ENCODE measurements at regions not wholly inside any gene's neighbourhood (a gene's known extent, or its start where the extent isn't known, plus 50 kb on each side); places are given as distances from the start of the nearest gene placed in this dataset.
A peak's percentile ranks its signal among the peaks of the same experiment; 100 is the strongest.
"Not testable (repeated sequence)": the region's sequence is repeated elsewhere in the genome, so short reads cannot be mapped to it uniquely, and the experiment has no call there.

GRCh38 chr6:11947575-11947974, 64.5 kb upstream of the HIVEP1 start:
- DNase-seq (ENCODE audit: low read depth) = no peak
- TF ChIP-seq, protein P1, sequence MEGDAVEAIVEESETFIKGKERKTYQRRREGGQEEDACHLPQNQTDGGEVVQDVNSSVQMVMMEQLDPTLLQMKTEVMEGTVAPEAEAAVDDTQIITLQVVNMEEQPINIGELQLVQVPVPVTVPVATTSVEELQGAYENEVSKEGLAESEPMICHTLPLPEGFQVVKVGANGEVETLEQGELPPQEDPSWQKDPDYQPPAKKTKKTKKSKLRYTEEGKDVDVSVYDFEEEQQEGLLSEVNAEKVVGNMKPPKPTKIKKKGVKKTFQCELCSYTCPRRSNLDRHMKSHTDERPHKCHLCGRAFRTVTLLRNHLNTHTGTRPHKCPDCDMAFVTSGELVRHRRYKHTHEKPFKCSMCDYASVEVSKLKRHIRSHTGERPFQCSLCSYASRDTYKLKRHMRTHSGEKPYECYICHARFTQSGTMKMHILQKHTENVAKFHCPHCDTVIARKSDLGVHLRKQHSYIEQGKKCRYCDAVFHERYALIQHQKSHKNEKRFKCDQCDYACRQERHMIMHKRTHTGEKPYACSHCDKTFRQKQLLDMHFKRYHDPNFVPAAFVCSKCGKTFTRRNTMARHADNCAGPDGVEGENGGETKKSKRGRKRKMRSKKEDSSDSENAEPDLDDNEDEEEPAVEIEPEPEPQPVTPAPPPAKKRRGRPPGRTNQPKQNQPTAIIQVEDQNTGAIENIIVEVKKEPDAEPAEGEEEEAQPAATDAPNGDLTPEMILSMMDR (conservative IDR thresholded peaks at IDR 0.05; ENCODE audit: low read depth, low read length) = no peak
- H3K4me3 ChIP-seq (ENCODE audit: low read depth, low read length) = no peak overlapping the region

DNA sequence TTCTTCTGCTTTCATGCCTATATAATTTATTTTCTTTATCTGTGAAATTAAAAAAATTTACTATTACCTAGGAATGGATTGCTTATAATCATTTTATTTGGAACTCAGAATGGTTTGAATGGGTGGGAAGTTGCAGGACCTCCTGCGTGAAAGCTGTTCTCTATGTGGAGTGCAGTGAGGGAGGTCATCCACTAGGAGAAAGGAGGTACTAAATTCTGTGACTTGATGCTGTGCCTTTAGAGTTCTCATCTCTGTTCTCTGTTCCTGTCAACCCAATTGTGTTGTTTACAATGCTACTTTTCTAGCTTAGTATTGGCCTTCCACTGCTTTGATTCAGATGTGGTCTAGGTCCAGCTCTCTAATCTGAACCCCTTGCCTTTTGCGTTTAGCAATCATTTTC, 65.0 kb upstream of the HIVEP1 start:
- TF ChIP-seq, protein P1 (conservative IDR thresholded peaks at IDR 0.05; ENCODE audit: low read depth, low read length) = peak; percentile 35
- no peak overlapping the region for H3K4me3 ChIP-seq (ENCODE audit: low read depth, low read length)
- DNase-seq (ENCODE audit: low read depth) = no peak

GRCh38 chr6:11944111-11944510, 68.0 kb upstream of the HIVEP1 start:
- TF ChIP-seq, protein P1 (conservative IDR thresholded peaks at IDR 0.05; ENCODE audit: low read depth, low read length) = no peak
- no peak for DNase-seq (ENCODE audit: low read depth)
- H3K4me3 ChIP-seq (ENCODE audit: low read depth, low read length) = no peak overlapping the region

GRCh38 chr6:11943060-11943459, 69.1 kb upstream of the HIVEP1 start:
- H3K4me3 ChIP-seq (ENCODE audit: low read depth, low read length) = no peak overlapping the region
- TF ChIP-seq, protein P1 (conservative IDR thresholded peaks at IDR 0.05; ENCODE audit: low read depth, low read length) = no peak
- no peak for DNase-seq (ENCODE audit: low read depth)

DNA sequence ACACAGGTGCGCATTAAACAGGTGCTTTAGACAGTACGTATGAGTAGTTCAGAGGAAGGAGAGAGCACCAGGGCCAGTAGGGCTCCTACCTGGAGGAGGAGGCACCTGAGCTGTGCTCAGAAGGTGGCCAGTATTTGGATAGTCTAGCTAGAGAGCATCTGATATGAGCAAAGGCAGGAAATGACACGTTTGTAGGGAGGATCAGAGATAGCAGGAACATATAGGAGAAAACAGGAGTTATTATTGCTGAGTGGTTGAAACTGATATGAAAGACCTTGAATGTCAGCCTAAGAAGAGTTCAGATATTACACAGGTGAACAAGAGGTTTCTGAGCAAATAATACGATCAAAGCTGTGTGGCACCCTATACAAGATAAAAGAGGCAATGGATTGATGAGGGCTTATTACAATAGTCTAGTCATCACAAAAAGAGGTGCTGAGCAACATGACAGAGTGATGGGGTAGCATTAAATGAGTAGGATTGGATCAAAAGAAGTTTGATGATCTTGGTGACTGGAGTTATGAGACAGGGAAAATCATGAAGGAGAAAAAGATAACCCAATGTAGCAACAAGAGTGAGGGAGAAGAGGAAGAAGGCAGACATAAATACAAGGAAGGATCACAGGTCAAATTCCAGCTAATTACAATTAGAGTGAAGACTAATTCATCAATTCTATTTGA, 69.8 kb upstream of the HIVEP1 start:
- DNase-seq (ENCODE audit: low read depth) = no peak
- TF ChIP-seq, protein P1 (conservative IDR thresholded peaks at IDR 0.05; ENCODE audit: low read depth, low read length) = no peak
- no peak overlapping the region for H3K4me3 ChIP-seq (ENCODE audit: low read depth, low read length)

DNA sequence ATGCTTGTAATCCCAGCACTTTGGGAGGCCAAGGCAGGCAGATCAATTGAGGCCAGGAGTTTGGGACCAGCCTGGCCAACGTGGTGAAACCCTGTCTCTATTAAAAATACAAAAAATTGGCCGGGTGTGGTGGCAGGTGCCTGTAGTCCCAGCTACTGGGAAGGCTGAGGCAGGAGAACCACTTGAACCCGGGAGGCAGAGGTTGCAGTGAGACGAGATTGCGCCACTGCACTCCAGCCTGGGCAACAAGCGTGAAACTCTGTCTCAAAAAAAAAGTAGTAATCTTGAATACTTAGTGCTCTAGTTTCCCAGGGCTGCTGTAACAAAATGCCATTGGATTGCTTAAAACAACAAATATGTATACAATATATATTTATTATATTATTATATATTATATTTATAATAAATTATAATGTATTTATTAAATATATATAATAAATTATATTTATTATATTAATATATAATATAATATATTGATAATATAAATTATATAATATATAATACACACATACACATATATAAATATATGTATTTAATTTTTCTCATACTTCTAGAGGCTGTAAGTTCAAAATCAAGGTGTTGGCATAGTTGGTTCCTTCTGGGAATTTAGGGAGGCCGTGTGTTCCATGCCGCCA, 71.5 kb upstream of the HIVEP1 start:
- H3K4me3 ChIP-seq (ENCODE audit: low read depth, low read length); DNase-seq (ENCODE audit: low read depth): not testable (repeated sequence)

DNA sequence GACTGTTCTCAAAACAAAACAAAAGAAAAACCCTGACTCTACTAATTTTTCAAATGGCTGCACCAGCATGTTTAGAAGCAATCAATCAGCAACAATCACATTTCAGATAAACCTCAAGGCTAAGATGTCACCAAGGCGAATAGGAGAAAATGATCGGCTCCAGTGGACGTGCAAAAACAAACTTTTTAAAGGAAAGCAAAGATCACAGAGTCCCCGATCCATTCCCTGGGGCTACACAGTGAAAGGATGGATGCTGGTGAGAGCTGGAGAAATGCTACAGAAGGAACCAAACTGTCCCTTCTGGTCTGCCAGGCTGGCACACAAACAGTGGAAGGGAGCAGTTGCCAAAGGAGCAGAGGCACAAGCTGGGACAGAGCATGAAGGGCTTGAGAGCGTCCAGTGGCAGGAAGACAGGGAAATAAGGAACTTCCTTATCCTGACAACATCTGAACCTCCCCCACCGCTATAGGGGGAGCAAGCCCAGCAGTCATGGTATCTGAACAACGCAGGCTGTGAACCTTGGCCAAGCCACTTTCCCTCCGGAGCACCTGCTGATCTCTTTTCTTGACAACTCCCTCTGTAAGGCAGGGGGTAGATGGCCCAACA, 73.7 kb upstream of the HIVEP1 start:
- DNase-seq (ENCODE audit: low read depth) = no peak
- H3K4me3 ChIP-seq (ENCODE audit: low read depth, low read length) = no peak overlapping the region
- TF ChIP-seq, protein P1 (conservative IDR thresholded peaks at IDR 0.05; ENCODE audit: low read depth, low read length) = no peak

Data from choroid plexus epithelial cell (primary cell).